ENCODE measurements at regions not wholly inside any gene's neighbourhood (a gene's known extent, or its start where the extent isn't known, plus 50 kb on each side); places are given as distances from the start of the nearest gene placed in this dataset.

DNA sequence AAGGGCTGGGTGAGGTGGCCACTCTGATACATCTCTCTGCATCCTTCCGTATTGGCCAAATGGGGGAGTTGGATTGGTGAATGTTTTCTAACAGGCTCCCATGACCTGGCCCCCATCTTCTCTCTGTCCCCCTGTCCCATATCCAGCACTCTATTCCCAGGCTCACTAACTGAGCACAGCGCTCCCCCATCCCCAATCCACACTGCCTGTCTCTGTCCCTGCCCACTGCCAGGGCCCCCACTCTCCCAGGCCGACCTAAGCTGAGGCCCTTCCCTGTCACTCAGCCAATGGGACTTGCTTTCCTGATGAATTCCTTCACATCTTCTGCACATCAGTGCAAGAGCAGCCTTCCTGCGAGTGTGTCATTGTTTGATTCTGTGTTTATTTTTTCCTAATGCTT, 216.8 kb upstream of the MYT1L start:
- H3K27ac Mint-ChIP-seq: no peak overlapping the region
- peaks cover 7% of the 10 kb centered on the region for H3K27me3 Mint-ChIP-seq (ENCODE audit: low read depth)
- H3K4me1 Mint-ChIP-seq: peaks cover 4% of the 10 kb centered on the region
- H3K36me3 Mint-ChIP-seq: no peaks in the 10 kb centered on the region
- TF ChIP-seq, protein P1, sequence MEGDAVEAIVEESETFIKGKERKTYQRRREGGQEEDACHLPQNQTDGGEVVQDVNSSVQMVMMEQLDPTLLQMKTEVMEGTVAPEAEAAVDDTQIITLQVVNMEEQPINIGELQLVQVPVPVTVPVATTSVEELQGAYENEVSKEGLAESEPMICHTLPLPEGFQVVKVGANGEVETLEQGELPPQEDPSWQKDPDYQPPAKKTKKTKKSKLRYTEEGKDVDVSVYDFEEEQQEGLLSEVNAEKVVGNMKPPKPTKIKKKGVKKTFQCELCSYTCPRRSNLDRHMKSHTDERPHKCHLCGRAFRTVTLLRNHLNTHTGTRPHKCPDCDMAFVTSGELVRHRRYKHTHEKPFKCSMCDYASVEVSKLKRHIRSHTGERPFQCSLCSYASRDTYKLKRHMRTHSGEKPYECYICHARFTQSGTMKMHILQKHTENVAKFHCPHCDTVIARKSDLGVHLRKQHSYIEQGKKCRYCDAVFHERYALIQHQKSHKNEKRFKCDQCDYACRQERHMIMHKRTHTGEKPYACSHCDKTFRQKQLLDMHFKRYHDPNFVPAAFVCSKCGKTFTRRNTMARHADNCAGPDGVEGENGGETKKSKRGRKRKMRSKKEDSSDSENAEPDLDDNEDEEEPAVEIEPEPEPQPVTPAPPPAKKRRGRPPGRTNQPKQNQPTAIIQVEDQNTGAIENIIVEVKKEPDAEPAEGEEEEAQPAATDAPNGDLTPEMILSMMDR (IDR thresholded peaks at IDR 0.05; ENCODE audit: unreplicated experiment): no peak
- no peak for DNase-seq (ENCODE audit: low spot score in 2 of 2, unreplicated experiment in 2 of 2)
- peaks cover 21% of the 10 kb centered on the region for H3K9me3 Mint-ChIP-seq
- H3K4me3 Mint-ChIP-seq: no peak overlapping the region

DNA sequence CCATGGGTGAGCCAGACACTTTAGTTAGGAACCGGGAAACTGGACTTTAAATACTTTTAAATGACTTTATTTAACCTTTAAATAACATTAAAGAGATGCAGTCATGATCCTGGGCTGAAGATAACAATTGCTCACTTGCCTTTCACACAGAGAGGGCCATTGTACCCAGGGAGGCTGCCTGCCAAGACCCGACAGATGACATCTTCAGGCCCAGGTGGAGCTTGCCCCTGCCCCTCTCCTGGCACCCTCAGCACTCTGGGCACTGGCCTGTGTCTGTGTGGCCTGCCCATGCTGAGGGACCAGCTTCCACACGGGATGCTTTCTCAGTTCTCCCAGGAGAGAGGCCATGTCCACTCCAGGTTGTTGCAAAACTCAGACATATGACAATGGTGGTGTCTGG, 216.4 kb upstream of the MYT1L start:
- H3K27ac Mint-ChIP-seq: no peak overlapping the region
- H3K4me1 Mint-ChIP-seq: peaks cover 4% of the 10 kb centered on the region
- TF ChIP-seq, protein P1 (IDR thresholded peaks at IDR 0.05; ENCODE audit: unreplicated experiment): no peak
- no peaks in the 10 kb centered on the region for H3K36me3 Mint-ChIP-seq
- no peak for DNase-seq (ENCODE audit: low spot score in 2 of 2, unreplicated experiment in 2 of 2)
- peaks cover 19% of the 10 kb centered on the region for H3K9me3 Mint-ChIP-seq
- H3K27me3 Mint-ChIP-seq (ENCODE audit: low read depth): peaks cover 7% of the 10 kb centered on the region
- H3K4me3 Mint-ChIP-seq: no peak overlapping the region

DNA sequence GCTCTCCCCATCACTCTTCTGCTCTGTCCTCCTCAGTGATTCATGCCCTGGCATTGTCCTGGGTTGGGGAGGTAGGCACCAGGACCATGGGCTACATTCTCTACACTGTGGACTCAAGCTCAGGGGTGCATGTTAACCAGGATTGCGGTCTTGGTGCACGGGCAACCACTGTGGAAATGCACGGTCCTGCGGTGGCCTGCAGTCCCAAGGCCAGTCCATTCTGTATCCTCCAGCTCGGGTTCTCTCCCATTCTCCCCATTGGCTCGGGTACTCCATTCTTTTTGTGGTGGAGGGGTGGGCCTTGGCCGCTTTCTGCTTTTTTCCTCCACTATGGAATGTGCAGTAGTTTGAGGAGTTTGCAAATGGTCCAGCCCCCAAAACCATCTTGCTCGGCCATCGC, 215.0 kb upstream of the MYT1L start:
- H3K9me3 Mint-ChIP-seq: peaks cover 5% of the 10 kb centered on the region
- TF ChIP-seq, protein P1 (IDR thresholded peaks at IDR 0.05; ENCODE audit: unreplicated experiment): no peak
- no peaks in the 10 kb centered on the region for H3K36me3 Mint-ChIP-seq
- H3K4me3 Mint-ChIP-seq: no peak overlapping the region
- no peak overlapping the region for H3K27ac Mint-ChIP-seq
- H3K27me3 Mint-ChIP-seq (ENCODE audit: low read depth): peaks cover 10% of the 10 kb centered on the region
- peaks cover 4% of the 10 kb centered on the region for H3K4me1 Mint-ChIP-seq
- DNase-seq (ENCODE audit: low spot score in 2 of 2, unreplicated experiment in 2 of 2): no peak

DNA sequence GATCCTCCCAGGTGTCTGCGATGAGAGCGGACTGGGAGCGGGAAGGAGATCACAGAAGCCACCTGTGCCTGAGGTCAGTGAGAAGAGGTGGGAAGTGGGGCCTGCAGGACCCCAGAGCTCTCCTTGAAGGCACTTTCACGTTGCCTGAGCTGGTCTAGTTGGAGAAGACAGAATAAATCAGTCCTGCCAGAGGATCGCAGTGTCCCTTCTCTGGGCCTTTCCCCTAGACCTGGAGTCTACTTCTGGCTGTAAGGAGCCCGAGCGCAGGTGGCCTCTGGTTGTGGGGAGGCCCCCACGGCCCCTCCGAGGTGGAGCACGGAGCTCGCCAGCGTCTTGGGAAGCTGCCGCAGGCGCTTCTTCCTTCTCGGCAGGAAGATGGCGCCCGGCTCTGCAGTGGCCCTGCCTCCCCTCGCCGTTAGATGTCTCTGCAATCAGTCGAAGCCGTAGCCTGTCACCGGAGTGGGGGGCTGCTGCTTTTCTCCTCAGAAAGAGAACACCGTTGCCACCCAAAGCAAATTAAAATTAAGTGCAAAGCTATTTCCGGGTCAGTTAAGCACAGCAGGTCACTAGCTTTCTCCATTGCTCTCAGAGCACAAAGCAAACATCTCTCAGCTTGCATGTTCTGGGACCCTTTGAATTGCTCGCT, 212.0 kb upstream of the MYT1L start:
- Mint-ChIP-seq H3K4me3 (peak overlapping the region; percentile 28), H3K27ac (no peak overlapping the region), H3K9me3 (no peaks in the 10 kb centered on the region), H3K36me3 (no peaks in the 10 kb centered on the region), H3K4me1 (peaks cover 3% of the 10 kb centered on the region), H3K27me3 (ENCODE audit: low read depth) (peaks cover 28% of the 10 kb centered on the region)
- DNase-seq (ENCODE audit: low spot score in 2 of 2, unreplicated experiment in 2 of 2): no peak
- TF ChIP-seq, protein P1 (IDR thresholded peaks at IDR 0.05; ENCODE audit: unreplicated experiment): no peak

DNA sequence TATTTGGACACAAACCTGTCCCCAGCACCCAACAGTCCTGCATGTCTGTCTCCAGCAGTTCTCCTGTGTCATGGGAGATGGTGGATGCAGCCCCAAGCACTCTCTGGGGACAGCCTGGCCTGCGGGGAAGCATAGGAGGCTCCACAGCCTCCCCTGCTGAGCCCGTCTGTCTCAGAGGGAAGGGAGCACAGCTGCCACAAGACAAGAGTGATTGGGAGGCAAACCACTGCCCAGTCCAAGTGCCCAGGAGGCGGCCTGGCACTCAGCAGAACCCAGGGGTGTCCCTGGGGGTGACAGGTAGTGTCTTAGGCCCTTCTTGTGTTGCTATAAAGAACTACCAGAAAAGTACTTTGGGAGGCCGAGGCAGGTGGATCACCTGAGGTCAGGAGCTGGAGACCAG, 211.2 kb upstream of the MYT1L start:
- DNase-seq (ENCODE audit: low spot score in 2 of 2, unreplicated experiment in 2 of 2): no peak
- Mint-ChIP-seq H3K9me3 (no peaks in the 10 kb centered on the region), H3K27me3 (ENCODE audit: low read depth) (peaks cover 30% of the 10 kb centered on the region), H3K4me3 (no peak overlapping the region), H3K4me1 (peaks cover 1% of the 10 kb centered on the region), H3K27ac (no peak overlapping the region), H3K36me3 (no peaks in the 10 kb centered on the region)
- TF ChIP-seq, protein P1 (IDR thresholded peaks at IDR 0.05; ENCODE audit: unreplicated experiment): no peak

DNA sequence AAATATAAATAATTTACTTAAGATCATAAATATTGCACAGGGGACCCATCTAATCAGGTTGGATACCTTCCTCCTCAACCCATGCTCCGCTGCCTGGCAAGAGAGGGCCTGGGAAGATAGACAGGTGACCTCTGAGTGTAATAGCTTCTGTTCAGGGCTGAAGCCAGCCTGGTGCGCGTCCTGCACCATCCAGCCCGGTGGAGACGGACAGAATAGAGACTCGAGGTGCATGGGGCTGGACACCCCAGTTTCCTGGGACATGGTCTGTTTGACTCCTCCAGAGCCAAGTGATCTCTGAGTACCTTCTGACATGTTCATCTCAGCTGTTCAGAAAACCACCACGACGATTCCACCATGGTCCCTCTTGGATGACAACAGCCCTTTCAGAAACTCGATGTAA, 209.3 kb upstream of the MYT1L start:
- no peaks in the 10 kb centered on the region for H3K9me3 Mint-ChIP-seq
- TF ChIP-seq, protein P1 (IDR thresholded peaks at IDR 0.05; ENCODE audit: unreplicated experiment): no peak
- H3K27me3 Mint-ChIP-seq (ENCODE audit: low read depth): peaks cover 35% of the 10 kb centered on the region
- H3K4me1 Mint-ChIP-seq: peaks cover 1% of the 10 kb centered on the region
- H3K4me3 Mint-ChIP-seq: no peak overlapping the region
- DNase-seq (ENCODE audit: low spot score in 2 of 2, unreplicated experiment in 2 of 2): no peak
- H3K27ac Mint-ChIP-seq: no peak overlapping the region
- no peaks in the 10 kb centered on the region for H3K36me3 Mint-ChIP-seq

All from mesothelial cell of epicardium (in vitro differentiated cells).